GM12872 (cell line): ENCODE measurements at regions not wholly inside any gene's neighbourhood (a gene's known extent, or its start where the extent isn't known, plus 50 kb on each side); places are given as distances from the start of the nearest gene placed in this dataset.

Source experiments
- TF ChIP-seq, protein P1 (sequence below): IDR thresholded peaks from 3 replicates; pipeline ENCODE4 v1.5.1; 2011; ENCODE audit warnings: low read depth, mild to moderate bottlenecking, low read length, moderate library complexity; ENCODE audit not compliant: insufficient read depth

DNA sequence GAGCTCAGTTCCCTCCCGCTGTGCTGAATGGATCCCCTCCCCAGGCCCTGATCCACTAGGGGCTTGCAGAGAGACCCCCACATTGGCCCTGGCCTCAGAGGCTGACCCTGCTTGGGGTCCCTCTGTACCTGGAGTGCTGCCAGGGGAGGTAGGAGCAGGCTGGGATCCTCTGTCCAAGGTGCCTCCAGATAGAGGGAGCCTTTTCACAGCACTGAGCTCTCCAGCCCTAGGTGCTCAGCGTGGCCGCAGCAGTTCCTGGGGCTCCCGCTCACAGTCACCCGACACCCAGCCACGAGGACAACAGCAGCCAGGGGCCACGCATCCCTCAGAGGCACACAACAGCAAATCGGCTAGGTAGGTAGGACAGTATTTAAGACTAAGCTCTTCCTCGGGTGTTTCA is 62.2 kb upstream of the IRX2 start:
- TF ChIP-seq, protein P1, sequence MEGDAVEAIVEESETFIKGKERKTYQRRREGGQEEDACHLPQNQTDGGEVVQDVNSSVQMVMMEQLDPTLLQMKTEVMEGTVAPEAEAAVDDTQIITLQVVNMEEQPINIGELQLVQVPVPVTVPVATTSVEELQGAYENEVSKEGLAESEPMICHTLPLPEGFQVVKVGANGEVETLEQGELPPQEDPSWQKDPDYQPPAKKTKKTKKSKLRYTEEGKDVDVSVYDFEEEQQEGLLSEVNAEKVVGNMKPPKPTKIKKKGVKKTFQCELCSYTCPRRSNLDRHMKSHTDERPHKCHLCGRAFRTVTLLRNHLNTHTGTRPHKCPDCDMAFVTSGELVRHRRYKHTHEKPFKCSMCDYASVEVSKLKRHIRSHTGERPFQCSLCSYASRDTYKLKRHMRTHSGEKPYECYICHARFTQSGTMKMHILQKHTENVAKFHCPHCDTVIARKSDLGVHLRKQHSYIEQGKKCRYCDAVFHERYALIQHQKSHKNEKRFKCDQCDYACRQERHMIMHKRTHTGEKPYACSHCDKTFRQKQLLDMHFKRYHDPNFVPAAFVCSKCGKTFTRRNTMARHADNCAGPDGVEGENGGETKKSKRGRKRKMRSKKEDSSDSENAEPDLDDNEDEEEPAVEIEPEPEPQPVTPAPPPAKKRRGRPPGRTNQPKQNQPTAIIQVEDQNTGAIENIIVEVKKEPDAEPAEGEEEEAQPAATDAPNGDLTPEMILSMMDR = no peak

DNA sequence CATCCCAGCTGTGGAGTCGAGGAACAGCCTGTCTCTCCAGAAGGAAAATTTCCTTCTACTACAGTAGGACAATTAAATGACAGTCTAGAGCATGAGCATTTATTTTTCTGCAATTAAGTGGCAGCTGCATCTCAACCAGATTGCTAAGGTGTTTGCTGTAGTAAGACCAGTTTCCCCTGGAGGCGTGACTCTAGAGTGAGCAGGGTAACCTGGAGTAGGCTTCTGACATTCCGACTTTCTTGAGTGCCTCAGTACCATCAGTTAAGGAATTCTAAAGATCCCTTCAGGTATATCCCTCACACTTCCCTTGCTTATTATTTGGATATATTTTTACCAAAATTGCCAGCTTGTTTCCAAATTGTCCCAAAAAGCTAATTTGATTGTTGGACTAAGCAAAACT is 59.2 kb upstream of the IRX2 start:
- TF ChIP-seq, protein P1 = no peak

DNA sequence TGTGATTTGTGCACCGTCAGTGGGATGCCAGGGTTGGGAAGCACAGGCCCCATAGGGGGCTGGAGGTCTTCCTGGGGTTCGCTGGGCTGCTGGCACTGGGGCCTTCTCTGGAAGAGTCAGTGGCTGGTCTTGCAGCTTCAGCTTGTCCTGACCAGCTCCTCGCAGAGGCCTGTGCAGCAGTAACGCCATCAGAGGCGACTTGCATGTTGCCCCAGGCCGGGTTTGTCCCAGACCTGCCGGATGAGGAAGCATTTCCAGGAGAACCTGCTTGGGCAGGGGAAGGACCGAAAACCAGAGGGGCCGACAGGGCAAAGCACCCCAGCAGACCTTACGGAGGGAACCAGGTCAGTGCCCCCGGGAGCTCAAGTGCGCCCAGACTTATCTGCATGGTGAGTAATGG is 54.7 kb upstream of the IRX2 start:
- TF ChIP-seq, protein P1 = no peak

DNA sequence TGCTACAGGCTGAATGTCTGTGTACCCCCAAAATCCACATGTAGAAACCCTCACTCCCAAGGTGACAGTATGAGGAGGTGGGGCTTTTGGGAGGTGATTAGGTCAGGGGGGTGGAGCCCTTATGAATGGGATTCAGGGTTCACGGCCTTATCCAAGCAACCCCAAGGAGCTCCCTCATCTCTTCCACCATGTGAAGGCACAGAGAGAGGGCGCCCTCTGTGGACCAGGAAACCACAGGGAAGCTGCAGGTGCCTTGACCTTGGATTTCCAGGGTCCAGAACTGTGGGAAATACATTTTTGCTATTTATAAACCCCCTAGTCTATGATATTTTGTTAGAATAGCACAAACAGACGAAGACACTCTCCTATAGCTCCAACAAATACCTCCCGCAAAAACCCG is 53.6 kb upstream of the IRX2 start:
- TF ChIP-seq, protein P1 = no peak

DNA sequence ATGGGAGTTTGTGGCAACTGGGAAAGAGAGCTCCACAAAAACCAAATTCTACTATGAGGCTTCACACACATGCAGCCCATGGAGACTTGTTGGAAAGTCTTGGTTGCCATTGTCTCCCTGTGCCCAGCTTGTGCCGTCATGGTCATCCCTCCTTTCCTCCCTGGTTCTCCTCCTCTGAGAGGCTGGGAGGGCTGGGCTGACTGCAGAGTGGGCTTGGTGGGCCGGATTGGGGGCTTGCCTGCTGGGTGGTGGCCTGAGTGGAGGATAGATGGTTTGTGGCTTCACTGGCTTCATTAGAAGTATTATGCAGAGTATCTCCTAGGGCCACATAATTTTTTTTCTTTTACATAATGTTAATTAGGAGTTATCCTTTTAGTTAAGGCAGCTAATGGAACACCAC is 52.3 kb upstream of the IRX2 start:
- TF ChIP-seq, protein P1 = no peak

DNA sequence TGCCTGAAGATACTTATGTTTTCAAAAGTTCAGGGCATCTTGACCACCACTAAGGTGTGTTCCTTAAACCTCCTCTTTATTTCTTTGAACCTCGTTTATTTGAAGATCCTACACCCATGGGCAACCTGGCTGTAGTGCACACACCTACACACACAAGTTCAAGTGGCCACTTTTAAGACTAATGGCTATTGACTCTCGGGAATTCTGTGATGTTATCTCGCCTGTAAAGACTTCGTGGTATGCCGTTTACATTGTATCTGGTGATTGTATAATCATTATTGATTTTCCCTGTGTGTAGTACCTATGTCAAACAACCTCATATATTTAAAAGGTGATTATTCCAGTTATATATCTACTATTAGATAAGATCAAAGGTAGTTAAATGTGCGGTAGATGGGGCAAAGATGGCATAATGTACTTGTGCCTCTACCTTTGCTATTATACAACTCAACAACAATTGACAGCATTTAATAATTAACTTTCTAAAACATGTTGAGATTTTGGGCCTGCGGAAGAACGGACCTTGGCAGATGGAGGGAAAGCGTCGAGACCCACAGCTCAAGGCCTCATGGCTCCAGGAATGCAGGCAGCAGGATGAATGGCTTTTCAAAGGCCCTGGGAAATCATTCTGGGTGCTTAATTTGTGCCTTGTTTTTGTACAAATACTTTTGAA is 51.4 kb upstream of the IRX2 start:
- TF ChIP-seq, protein P1 = no peak

DNA sequence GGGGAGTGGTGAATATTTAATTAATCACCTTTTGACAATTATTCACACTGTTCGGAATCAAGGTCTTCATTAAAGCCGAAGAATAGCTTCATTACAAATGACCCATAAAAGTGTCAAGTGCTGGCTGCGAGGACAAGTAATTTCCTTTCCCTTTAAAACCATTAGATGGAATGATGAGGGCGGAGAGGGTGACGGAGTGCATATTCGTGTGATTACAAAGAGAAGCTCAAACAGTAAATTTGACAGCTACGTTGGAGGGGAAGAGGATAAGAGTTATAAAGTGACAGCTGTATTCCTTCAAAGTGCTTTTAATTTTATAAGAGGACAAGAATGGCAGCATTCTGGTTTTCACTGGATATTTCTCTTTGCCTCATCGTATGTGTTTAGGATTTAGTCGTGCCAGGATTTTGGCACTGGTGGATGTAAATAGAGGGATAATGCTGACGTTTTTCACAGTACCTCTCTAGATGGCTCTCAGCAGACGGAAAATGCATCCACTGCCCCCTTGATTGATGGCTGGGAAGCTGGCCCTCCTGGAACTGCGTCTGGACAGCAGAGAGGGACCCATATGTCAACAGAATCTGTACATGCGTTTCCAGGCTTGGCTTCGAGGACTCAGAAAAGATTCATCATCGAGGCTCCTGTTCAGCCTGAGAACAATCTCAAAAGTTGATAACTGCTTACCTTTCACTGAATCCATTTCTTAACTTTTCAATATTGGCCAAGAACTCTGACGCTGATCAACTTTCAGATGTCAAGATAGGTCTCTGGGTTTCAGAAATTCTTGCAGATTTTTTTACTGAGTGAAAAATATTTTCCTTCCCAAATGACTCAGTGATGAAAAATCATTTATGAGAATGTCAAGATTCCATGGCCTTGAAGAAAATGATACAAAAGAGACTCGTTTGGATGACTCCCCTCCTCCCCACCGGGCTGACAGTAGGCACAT is 50.4 kb upstream of the IRX2 start:
- TF ChIP-seq, protein P1 = no peak
